Esophagus muscularis mucosa (tissue), 4 donors: ENCODE measurements at regions not wholly inside any gene's neighbourhood (a gene's known extent, or its start where the extent isn't known, plus 50 kb on each side); places are given as distances from the start of the nearest gene placed in this dataset.

Experiments
- EP300 ChIP-seq: sonication (generic); formaldehyde crosslinking; IDR thresholded peaks from one replicate; pipeline ENCODE4 v1.6.1; 2017; ENCODE audit warnings: antibody characterized with exemption
- POLR2A ChIP-seq: fragments of 450-650 bp; IDR thresholded peaks from one replicate; pipeline ENCODE4 v1.6.1; 2017; ENCODE audit warnings: antibody characterized with exemption, moderate library complexity, mild to moderate bottlenecking, low read depth
- POLR2AphosphoS5 ChIP-seq, 2 donors: sonication (generic); formaldehyde crosslinking; IDR thresholded peaks; one replicate each; pipeline ENCODE4 v1.6.1; 2017; ENCODE audit warnings: antibody characterized with exemption in 2 of 2
- TF ChIP-seq, protein P1 (sequence below), 3 experiments: fragments of 200-600 bp in 2 of 3; fragments of 450-650 bp in 1 of 3; sonication (generic) in 2 of 3; IDR thresholded peaks; one replicate each; pipeline ENCODE4 v1.5.1; 2017 to 2019; ENCODE audit warnings: antibody characterized with exemption in 3 of 3, mild to moderate bottlenecking in 2 of 3, moderate library complexity in 1 of 3

DNA sequence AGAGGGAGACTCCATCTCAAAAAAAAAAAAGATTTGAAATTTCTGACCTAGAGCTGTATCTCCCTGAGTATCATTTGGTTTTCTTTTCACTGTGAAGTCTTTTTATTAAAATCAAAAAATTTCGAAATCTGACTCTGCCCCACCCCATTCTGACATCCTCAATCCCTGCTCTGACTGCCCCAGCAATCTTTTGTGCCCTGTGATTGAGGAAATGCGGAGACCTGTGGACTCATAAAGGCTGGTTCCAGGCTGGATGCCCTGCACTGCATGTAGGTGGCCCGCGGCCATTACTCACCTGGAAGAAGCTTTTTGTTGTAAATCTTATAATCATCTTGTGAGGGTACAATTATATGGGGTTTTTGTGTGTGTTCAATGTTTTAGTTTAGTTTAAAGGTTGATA lies 147.3 kb upstream of the SEMA6D start:
- TF ChIP-seq, protein P1, sequence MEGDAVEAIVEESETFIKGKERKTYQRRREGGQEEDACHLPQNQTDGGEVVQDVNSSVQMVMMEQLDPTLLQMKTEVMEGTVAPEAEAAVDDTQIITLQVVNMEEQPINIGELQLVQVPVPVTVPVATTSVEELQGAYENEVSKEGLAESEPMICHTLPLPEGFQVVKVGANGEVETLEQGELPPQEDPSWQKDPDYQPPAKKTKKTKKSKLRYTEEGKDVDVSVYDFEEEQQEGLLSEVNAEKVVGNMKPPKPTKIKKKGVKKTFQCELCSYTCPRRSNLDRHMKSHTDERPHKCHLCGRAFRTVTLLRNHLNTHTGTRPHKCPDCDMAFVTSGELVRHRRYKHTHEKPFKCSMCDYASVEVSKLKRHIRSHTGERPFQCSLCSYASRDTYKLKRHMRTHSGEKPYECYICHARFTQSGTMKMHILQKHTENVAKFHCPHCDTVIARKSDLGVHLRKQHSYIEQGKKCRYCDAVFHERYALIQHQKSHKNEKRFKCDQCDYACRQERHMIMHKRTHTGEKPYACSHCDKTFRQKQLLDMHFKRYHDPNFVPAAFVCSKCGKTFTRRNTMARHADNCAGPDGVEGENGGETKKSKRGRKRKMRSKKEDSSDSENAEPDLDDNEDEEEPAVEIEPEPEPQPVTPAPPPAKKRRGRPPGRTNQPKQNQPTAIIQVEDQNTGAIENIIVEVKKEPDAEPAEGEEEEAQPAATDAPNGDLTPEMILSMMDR (IDR thresholded peaks at IDR 0.05): no peak
- TF ChIP-seq POLR2A (no peak), EP300 (no peak), POLR2AphosphoS5 (IDR thresholded peaks at IDR 0.05) (no peak)
